Loucy (cell line): ENCODE measurements at regions not wholly inside any gene's neighbourhood (a gene's known extent, or its start where the extent isn't known, plus 50 kb on each side); places are given as distances from the start of the nearest gene placed in this dataset.

Experiments used
- CTCF ChIP-seq: fragments of 200-600 bp; sonication (generic); conservative IDR thresholded peaks from 2 replicates; pipeline ENCODE4 v1.5.1; 2014; ENCODE audit warnings: mild to moderate bottlenecking, antibody characterized with exemption, low read length
- EZH2phosphoT487 ChIP-seq: fragments of 200-600 bp; IDR thresholded peaks from 2 replicates; pipeline ENCODE4 v1.6.1; 2018; ENCODE audit warnings: antibody characterized with exemption, mild to moderate bottlenecking, moderate library complexity, borderline replicate concordance

GRCh38 chr2:240368781-240369331 lies 66.6 kb upstream of the GPC1 start:
- no peak for TF ChIP-seq EZH2phosphoT487
- no peak for TF ChIP-seq CTCF
